MG63 (cell line): ENCODE measurements at regions not wholly inside any gene's neighbourhood (a gene's known extent, or its start where the extent isn't known, plus 50 kb on each side); places are given as distances from the start of the nearest gene placed in this dataset.
"Not testable (repeated sequence)": the region's sequence is repeated elsewhere in the genome, so short reads cannot be mapped to it uniquely, and the experiment has no call there.

Experiments
- DNase-seq: peaks from one replicate; pipeline ENCODE4 v3.0.0-alpha.2; 2020
- H3K27me3 ChIP-seq: fragments of 250-450 bp; sonication (Bioruptor Pico); 2 replicates; pipeline ENCODE4 v1.5.1; 2020; ENCODE audit warnings: mild to moderate bottlenecking, moderate library complexity
- H3K36me3 ChIP-seq: fragments of 250-450 bp; sonication (Bioruptor Pico); 2 replicates; pipeline ENCODE4 v1.5.1; 2020; ENCODE audit warnings: mild to moderate bottlenecking, moderate library complexity
- H3K4me3 ChIP-seq: fragments of 250-450 bp; sonication (Bioruptor Pico); 2 replicates; pipeline ENCODE4 v1.5.1; 2020; ENCODE audit warnings: mild to moderate bottlenecking, moderate library complexity
- H3K9me3 ChIP-seq: fragments of 250-450 bp; sonication (Bioruptor Pico); 2 replicates; pipeline ENCODE4 v1.5.1; 2020; ENCODE audit warnings: mild to moderate bottlenecking, moderate library complexity

DNA sequence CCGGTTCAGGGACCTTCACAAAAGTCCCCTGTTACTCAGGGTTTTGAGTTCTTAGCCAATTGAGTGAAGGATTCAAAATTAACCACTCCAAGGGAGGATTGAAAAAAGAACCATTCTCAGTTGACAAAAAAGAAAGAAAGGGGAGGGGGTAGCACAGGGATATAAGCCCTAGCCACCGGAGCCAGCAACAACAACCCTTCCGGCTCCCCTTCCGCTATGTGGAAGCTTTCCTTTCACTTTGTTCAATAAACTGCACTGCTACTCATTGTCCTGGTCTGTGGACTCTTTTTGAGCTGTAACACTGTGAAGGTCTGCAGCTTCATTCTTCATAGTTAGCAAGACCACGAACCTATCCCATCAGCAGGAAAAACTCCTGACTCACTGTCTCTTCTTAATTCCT lies 1488.1 kb upstream of the PRR20A start:
- Histone ChIP-seq H3K4me3 (no peak overlapping the region), H3K9me3 (no peaks in the 10 kb centered on the region), H3K27me3 (no peaks in the 10 kb centered on the region), H3K36me3 (no peaks in the 10 kb centered on the region)
- no peak for DNase-seq

DNA sequence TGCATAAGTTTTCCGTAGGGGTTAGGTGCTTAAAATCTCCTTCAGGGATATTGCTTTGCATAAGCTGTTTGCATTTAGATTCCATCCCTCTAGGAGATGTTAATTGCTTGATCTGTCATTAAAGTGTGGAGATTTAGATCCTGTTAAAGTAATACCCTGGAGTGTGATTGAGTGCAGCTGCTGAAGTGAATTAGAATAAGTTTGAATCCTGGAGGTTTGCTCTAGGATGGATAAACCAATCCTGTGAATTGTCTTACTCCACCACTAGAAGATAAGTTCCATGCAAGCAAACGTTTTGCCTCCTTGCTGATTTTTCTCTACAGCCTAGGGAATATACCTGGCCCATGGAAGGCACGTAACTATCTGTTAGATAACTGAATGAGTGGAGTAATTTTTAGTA lies 1487.2 kb upstream of the PRR20A start:
- H3K36me3 ChIP-seq, result no peaks in the 10 kb centered on the region
- no peak overlapping the region for H3K4me3 ChIP-seq
- H3K9me3 ChIP-seq, result no peaks in the 10 kb centered on the region
- DNase-seq, result no peak
- no peaks in the 10 kb centered on the region for H3K27me3 ChIP-seq

DNA sequence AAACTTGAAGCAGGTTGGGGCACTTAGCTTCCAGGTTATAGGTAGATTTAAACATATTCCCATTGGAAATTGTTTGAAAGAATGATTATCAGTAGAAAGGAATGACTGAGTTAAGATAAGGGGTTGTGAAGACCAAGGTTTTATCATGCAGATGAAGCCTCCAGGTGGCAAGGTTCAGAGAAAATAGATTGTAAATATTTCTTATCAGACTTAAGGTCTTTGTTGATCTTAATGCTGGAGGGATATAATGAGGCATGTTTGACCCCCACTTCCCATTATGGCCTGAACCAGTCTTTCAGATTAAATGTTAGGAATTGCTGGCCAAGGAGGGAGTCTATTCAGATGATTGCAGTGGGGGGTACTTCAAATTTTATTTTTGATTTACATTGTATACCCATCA lies 1486.5 kb upstream of the PRR20A start:
- no peak for DNase-seq
- Histone ChIP-seq H3K9me3 (no peaks in the 10 kb centered on the region), H3K27me3 (no peaks in the 10 kb centered on the region), H3K36me3 (no peaks in the 10 kb centered on the region), H3K4me3 (no peak overlapping the region)

GRCh38 chr13:55660264-55660663 lies 1480.5 kb upstream of the PRR20A start:
- not testable (repeated sequence) for DNase-seq, H3K9me3 ChIP-seq, H3K4me3 ChIP-seq, H3K36me3 ChIP-seq, H3K27me3 ChIP-seq

DNA sequence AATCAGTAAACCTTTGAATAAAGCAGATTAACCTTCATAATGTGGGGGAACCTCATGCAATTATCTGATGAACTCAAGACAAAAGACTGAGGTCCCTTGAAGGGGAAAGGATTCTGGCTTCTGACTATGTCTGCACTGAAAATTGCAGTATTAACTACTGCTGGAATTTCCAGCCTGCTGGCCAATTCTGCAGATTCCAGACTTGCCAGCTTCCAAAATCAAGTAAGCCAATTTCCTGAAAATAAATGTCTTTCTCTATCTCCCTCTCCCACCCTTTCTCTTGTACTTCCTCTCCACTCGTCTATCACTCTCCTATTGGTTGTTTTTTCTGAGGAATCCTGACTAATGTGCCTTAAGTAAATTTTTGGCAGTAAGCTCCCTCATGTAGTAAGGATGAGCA lies 1479.9 kb upstream of the PRR20A start:
- Histone ChIP-seq H3K9me3 (no peaks in the 10 kb centered on the region), H3K4me3 (no peak overlapping the region), H3K36me3 (no peaks in the 10 kb centered on the region), H3K27me3 (no peaks in the 10 kb centered on the region)
- DNase-seq, result no peak

DNA sequence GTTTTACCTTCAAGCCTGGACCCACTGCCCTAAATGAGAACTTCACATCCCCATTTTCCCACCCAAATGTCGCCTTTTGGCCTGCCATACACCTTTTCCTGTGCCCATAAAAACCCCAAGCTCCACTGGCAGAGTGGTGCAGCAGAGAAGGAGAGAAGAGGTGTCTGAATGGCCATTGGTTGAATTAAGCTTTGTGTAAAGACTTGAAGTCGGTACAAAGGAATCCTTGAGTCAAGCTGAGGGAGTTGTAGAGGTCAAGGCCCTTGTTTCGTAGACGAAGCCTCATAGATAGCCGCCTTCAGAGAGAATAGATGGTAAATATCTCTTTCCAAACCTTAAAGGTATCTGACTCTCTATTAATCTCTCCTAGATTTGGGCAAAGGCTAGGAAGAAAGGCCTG lies 1479.2 kb upstream of the PRR20A start:
- DNase-seq, result no peak
- no peaks in the 10 kb centered on the region for H3K27me3 ChIP-seq
- no peak overlapping the region for H3K4me3 ChIP-seq
- no peaks in the 10 kb centered on the region for H3K36me3 ChIP-seq
- no peaks in the 10 kb centered on the region for H3K9me3 ChIP-seq

- Histone ChIP-seq H3K4me3 (no peak overlapping the region), H3K27me3 (no peaks in the 10 kb centered on the region), H3K9me3 (no peaks in the 10 kb centered on the region), H3K36me3 (no peaks in the 10 kb centered on the region)
- no peak for DNase-seq
Measured at GRCh38 chr13:55664178-55664577, 1476.5 kb upstream of the PRR20A start.

- DNase-seq, result no peak
- no peaks in the 10 kb centered on the region for H3K27me3 ChIP-seq
- no peaks in the 10 kb centered on the region for H3K9me3 ChIP-seq
- no peaks in the 10 kb centered on the region for H3K36me3 ChIP-seq
- no peak overlapping the region for H3K4me3 ChIP-seq
Measured at GRCh38 chr13:55669051-55669450, 1471.7 kb upstream of the PRR20A start.

DNA sequence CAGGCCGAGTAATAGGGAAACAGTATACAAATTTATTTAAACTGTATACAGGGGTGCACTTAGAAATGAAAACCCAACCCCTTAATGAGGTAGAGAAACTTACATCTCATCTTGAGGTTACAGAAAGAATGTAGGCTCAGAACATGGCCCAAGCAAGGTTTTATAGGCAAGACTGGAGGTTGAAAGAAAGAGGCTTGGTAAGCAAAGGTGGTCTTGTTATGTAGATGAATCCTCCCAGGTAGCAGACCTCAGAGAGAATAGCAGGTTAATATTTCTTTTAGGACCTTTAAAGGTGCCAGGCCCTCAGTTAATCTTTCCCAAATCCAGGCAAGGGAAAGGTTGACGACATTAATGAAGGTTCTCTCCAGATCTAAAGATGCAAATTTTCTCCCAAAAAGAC lies 1466.8 kb upstream of the PRR20A start:
- Histone ChIP-seq H3K27me3 (no peaks in the 10 kb centered on the region), H3K4me3 (no peak overlapping the region), H3K36me3 (no peaks in the 10 kb centered on the region), H3K9me3 (no peaks in the 10 kb centered on the region)
- DNase-seq, result no peak

- Histone ChIP-seq H3K36me3 (no peaks in the 10 kb centered on the region), H3K27me3 (no peaks in the 10 kb centered on the region), H3K9me3 (no peaks in the 10 kb centered on the region), H3K4me3 (no peak overlapping the region)
- DNase-seq, result no peak
Measured at GRCh38 chr13:55682776-55683175, 1457.9 kb upstream of the PRR20A start.

- H3K4me3 ChIP-seq, result no peak overlapping the region
- DNase-seq, result no peak
- no peaks in the 10 kb centered on the region for H3K9me3 ChIP-seq
- H3K27me3 ChIP-seq, result no peaks in the 10 kb centered on the region
- H3K36me3 ChIP-seq, result no peaks in the 10 kb centered on the region
Measured at GRCh38 chr13:55705526-55705925, 1435.2 kb upstream of the PRR20A start.

DNA sequence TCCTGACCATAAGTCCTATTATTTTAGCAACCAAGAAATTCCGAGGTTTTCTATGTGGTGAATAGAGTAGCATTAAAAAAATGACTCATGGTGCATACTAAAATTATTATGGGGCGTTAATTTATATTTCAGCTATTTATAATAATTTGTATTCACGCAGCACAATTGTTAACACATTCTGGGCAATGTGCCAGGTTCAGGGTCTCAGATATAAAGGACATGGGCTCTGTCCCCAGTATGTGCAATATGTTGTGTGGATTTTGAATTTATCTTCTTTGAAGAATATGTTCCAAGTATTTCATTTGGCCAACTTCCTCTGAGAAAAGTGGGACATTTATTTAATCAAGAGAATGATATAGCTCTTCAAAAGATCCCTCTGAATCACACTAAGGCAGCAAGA lies 1434.7 kb upstream of the PRR20A start:
- no peaks in the 10 kb centered on the region for H3K27me3 ChIP-seq
- H3K4me3 ChIP-seq, result no peak overlapping the region
- H3K36me3 ChIP-seq, result no peaks in the 10 kb centered on the region
- DNase-seq, result no peak
- no peaks in the 10 kb centered on the region for H3K9me3 ChIP-seq

GRCh38 chr13:55714120-55714519 lies 1426.6 kb upstream of the PRR20A start:
- H3K36me3 ChIP-seq, result no peaks in the 10 kb centered on the region
- no peaks in the 10 kb centered on the region for H3K9me3 ChIP-seq
- no peaks in the 10 kb centered on the region for H3K27me3 ChIP-seq
- no peak overlapping the region for H3K4me3 ChIP-seq
- no peak for DNase-seq

DNA sequence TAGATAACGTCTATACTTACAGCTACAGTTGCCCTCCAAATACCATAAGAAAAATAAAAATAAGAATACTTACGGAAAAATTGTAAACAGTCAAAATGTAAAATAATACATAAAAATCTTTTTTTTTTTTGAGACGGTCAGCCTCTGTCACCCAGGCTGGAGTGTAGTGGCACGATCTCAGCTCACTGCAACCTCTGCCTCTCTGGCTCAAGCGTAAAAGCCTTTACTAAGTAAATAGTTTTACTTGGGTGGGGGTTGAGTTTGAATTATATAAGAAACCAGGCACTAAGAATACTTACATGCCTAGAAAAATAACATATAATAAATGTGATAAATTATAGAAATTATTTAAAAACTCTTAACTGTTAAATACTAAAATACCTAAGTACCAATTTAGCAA lies 1413.0 kb upstream of the PRR20A start:
- no peak overlapping the region for H3K4me3 ChIP-seq
- H3K27me3 ChIP-seq, result no peaks in the 10 kb centered on the region
- H3K36me3 ChIP-seq, result no peaks in the 10 kb centered on the region
- no peaks in the 10 kb centered on the region for H3K9me3 ChIP-seq
- no peak for DNase-seq

- Histone ChIP-seq H3K36me3 (no peaks in the 10 kb centered on the region), H3K9me3 (no peaks in the 10 kb centered on the region), H3K4me3 (no peak overlapping the region), H3K27me3 (no peaks in the 10 kb centered on the region)
- DNase-seq, result no peak
Measured at GRCh38 chr13:55728247-55728646, 1412.5 kb upstream of the PRR20A start.

GRCh38 chr13:55745828-55746227 lies 1394.9 kb upstream of the PRR20A start:
- H3K9me3 ChIP-seq, result no peaks in the 10 kb centered on the region
- no peaks in the 10 kb centered on the region for H3K27me3 ChIP-seq
- no peak for DNase-seq
- no peaks in the 10 kb centered on the region for H3K36me3 ChIP-seq
- H3K4me3 ChIP-seq, result no peak overlapping the region

DNA sequence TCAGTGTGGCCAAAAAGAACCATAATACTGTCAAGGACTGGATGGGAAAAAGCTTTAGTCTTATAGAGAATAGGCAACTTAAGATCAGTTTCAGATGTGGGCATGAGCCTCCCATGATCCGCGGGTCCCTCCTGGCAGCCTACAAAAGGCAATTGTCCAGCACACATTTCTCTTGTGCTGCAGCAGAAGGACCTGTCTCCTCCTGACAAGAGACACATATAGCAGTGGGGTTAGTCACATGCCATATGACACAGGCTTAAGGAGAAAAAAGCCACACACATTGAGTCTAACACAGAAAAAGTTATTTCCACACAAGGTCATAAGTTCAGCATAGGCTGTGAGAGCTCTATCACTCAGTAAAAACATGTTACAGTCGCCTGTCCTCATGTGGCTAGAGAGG lies 1378.7 kb upstream of the PRR20A start:
- H3K36me3 ChIP-seq, result no peaks in the 10 kb centered on the region
- H3K9me3 ChIP-seq, result no peaks in the 10 kb centered on the region
- DNase-seq, result no peak
- no peaks in the 10 kb centered on the region for H3K27me3 ChIP-seq
- no peak overlapping the region for H3K4me3 ChIP-seq

DNA sequence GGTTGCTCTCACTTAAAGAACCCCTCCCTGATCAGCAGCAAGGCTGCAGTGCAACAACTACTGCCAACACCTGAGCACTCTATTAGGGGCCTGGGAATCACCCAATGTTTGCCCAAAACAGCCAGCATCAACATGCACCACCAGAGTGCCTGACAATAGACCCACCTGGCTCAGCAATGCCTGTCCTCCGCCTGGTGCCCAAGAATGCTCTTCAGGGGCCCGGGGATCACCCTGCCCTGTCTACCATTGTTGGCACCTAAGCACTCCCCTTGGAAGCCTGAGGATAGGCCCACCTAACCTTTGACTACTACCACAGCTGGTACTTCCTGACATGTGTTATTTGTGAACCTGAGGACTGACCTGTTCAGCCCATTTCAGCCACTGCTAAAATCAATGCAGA lies 1363.1 kb upstream of the PRR20A start:
- H3K27me3 ChIP-seq, result no peaks in the 10 kb centered on the region
- no peak overlapping the region for H3K4me3 ChIP-seq
- no peaks in the 10 kb centered on the region for H3K36me3 ChIP-seq
- no peak for DNase-seq
- no peaks in the 10 kb centered on the region for H3K9me3 ChIP-seq

DNA sequence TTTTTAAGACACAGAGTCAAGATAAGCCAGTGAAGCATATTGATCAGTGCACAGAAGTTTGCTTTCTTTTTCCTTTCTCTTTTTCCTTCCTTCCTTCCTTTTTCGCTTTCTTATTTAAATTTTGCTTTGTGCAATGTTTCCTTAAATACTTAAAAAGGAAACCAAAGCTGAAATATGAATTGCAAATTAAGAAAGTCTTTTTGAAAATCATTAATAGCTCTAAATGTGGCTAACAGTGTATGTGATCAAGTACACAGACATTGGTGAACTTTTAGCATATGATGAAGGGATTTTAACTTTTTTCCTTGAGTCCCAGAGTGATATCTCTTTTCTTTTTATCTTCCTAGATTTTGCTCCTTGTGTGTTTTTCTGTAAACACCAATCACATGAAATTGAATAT lies 1356.9 kb upstream of the PRR20A start:
- no peaks in the 10 kb centered on the region for H3K27me3 ChIP-seq

More for the DNA sequence above, 1356.9 kb upstream of the PRR20A start:
- Histone ChIP-seq H3K36me3 (no peaks in the 10 kb centered on the region), H3K9me3 (no peaks in the 10 kb centered on the region), H3K4me3 (no peak overlapping the region)
- no peak for DNase-seq
